GM12864 (cell line): ENCODE measurements at regions not wholly inside any gene's neighbourhood (a gene's known extent, or its start where the extent isn't known, plus 50 kb on each side); places are given as distances from the start of the nearest gene placed in this dataset.
A peak's percentile ranks its signal among the peaks of the same experiment; 100 is the strongest.

Source experiments
- DNase-seq: peaks from one replicate; pipeline ENCODE4 v3.0.0-alpha.2; 2011; ENCODE audit warnings: low read depth
- H3K4me3 ChIP-seq: 2 replicates; pipeline ENCODE4 v1.5.1; 2011; ENCODE audit warnings: mild to moderate bottlenecking, low read depth, low read length, control low read depth
- CTCF ChIP-seq: IDR thresholded peaks from 2 replicates; pipeline ENCODE4 v1.5.1; 2011; ENCODE audit warnings: low read depth, mild to moderate bottlenecking, moderate library complexity, low read length, control low read depth, inconsistent platforms; ENCODE audit errors: missing control alignments

GRCh38 chr2:2687745-2688144 is 356.7 kb upstream of the MYT1L start:
- no peak for DNase-seq
- no peak overlapping the region for H3K4me3 ChIP-seq
- TF ChIP-seq CTCF, result no peak

GRCh38 chr2:2686222-2686621 is 355.1 kb upstream of the MYT1L start:
- H3K4me3 ChIP-seq, result no peak overlapping the region
- no peak for DNase-seq
- TF ChIP-seq CTCF, result no peak

GRCh38 chr2:2683606-2684224 is 352.6 kb upstream of the MYT1L start:
- TF ChIP-seq CTCF, result no peak
- DNase-seq, result no peak
- H3K4me3 ChIP-seq, result no peak overlapping the region

- peak; percentile 6 for TF ChIP-seq CTCF
- no peak overlapping the region for H3K4me3 ChIP-seq
- DNase-seq, result no peak
Observed at GRCh38 chr2:2682700-2683342, 351.7 kb upstream of the MYT1L start.

- no peak for DNase-seq
- no peak for TF ChIP-seq CTCF
- H3K4me3 ChIP-seq, result no peak overlapping the region
Observed at GRCh38 chr2:2681711-2682251, 350.7 kb upstream of the MYT1L start.

- H3K4me3 ChIP-seq, result no peak overlapping the region
- no peak for TF ChIP-seq CTCF
- DNase-seq, result no peak
Observed at GRCh38 chr2:2681085-2681484, 350.0 kb upstream of the MYT1L start.

- no peak for DNase-seq
- no peak overlapping the region for H3K4me3 ChIP-seq
- TF ChIP-seq CTCF, result no peak
Observed at GRCh38 chr2:2674831-2675230, 343.8 kb upstream of the MYT1L start.
